Sigmoid colon (tissue), 4 donors: ENCODE measurements at regions not wholly inside any gene's neighbourhood (a gene's known extent, or its start where the extent isn't known, plus 50 kb on each side); places are given as distances from the start of the nearest gene placed in this dataset.

Experiments used
- CTCF ChIP-seq, 4 experiments: fragments of 450-650 bp in 3 of 4; fragments of 200-600 bp in 1 of 4; IDR thresholded peaks; one replicate each; pipeline ENCODE4 v1.5.1; 2016 to 2019; ENCODE audit warnings: antibody characterized with exemption in 4 of 4, mild to moderate bottlenecking in 3 of 4, moderate library complexity in 2 of 4
- EP300 ChIP-seq, 4 donors: sonication (generic); formaldehyde crosslinking; IDR thresholded peaks; one replicate each; pipeline ENCODE4 v1.6.1; 2017; ENCODE audit warnings: antibody characterized with exemption in 4 of 4
- POLR2A ChIP-seq, 2 donors: fragments of 450-650 bp; IDR thresholded peaks; one replicate each; pipeline ENCODE4 v1.6.1; 2016; ENCODE audit warnings: antibody characterized with exemption in 2 of 2, mild to moderate bottlenecking in 2 of 2, moderate library complexity in 2 of 2
- POLR2AphosphoS5 ChIP-seq, 4 donors: sonication (generic); formaldehyde crosslinking; IDR thresholded peaks; one replicate each; pipeline ENCODE4 v1.6.1; 2017; ENCODE audit warnings: antibody characterized with exemption in 4 of 4

- no peak for TF ChIP-seq POLR2AphosphoS5 (IDR thresholded peaks at IDR 0.05)
- no peak for TF ChIP-seq CTCF (IDR thresholded peaks at IDR 0.05)
- no peak for TF ChIP-seq EP300 (IDR thresholded peaks at IDR 0.05)
- TF ChIP-seq POLR2A (IDR thresholded peaks at IDR 0.05): no peak
Observed at GRCh38 chr5:23405316-23406068, 101.9 kb upstream of the PRDM9 start.
